ENCODE measurements at regions not wholly inside any gene's neighbourhood (a gene's known extent, or its start where the extent isn't known, plus 50 kb on each side); places are given as distances from the start of the nearest gene placed in this dataset.

DNA sequence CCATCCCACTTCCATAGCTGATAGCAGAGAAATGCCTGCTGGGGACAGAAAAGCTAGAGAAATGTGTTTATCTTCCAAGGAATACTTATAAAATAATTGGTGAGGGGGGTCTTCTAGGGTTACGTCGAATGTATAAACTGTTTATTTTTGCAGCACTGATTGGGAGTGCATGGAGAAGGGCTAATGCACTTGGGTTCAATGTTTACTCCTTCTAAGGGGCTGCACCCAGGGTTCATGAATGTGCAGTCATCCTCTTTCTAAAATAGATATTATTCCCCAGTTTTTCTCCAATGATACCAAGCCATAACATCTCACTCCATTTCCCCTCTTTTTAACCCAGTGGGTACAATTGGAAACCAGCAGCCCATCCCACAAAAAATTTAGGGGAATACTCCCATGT lies 336.9 kb downstream of the ETS1 start:
- H3K4me3 ChIP-seq (ENCODE audit: low read length) = no peak overlapping the region
- TF ChIP-seq, protein P1, sequence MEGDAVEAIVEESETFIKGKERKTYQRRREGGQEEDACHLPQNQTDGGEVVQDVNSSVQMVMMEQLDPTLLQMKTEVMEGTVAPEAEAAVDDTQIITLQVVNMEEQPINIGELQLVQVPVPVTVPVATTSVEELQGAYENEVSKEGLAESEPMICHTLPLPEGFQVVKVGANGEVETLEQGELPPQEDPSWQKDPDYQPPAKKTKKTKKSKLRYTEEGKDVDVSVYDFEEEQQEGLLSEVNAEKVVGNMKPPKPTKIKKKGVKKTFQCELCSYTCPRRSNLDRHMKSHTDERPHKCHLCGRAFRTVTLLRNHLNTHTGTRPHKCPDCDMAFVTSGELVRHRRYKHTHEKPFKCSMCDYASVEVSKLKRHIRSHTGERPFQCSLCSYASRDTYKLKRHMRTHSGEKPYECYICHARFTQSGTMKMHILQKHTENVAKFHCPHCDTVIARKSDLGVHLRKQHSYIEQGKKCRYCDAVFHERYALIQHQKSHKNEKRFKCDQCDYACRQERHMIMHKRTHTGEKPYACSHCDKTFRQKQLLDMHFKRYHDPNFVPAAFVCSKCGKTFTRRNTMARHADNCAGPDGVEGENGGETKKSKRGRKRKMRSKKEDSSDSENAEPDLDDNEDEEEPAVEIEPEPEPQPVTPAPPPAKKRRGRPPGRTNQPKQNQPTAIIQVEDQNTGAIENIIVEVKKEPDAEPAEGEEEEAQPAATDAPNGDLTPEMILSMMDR (IDR thresholded peaks at IDR 0.05; ENCODE audit: low read depth, low read length) = no peak
- no peak for TF ChIP-seq EZH2phosphoT487 (IDR thresholded peaks at IDR 0.05; ENCODE audit: low read depth)

DNA sequence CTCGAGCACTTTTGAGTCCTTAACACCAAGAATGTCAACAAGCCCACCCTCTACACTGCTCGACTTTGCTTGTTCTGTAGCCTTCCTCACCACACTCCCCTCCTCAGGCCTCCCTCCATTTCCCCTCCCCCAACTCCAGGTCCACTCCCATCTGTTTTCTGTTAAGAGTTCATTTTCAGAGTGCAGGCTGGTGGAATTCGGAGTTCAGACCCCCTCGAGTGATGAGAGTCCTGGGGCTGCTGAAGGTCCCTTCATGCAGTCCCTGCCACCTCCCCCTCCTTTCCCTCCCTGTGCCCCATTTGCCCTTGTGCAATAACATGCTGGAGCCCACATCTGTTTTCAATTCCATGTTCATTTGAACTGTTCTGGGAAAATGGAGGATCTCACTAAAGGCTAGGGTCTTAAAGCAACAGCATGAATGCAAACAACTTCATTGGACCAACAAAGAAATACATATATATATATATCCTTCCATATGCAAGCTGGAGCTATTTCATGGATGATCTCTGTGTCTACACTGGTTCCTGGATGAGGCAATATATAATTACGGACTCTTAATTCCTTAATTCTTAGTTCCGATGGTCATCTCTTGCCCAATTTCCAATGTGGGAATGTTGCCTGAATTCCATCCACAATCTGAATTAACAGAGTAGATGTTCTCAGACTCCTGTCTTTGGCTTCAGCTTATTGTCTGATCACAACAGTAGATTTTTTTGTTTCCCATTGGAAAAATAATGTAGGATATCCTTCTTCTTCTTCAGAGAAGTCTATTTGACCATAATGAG lies 340.4 kb downstream of the ETS1 start:
- Histone ChIP-seq H3K4me3 (ENCODE audit: low read length) (no peak overlapping the region), H3K79me2 (ENCODE audit: low read length) (no peaks in the 10 kb centered on the region), H3K9ac (ENCODE audit: low read length) (no peak overlapping the region), H3K4me1 (ENCODE audit: low read length) (no peaks in the 10 kb centered on the region), H4K20me1 (ENCODE audit: insufficient read depth, low read length) (no peaks in the 10 kb centered on the region), H3K27me3 (ENCODE audit: low read depth, low read length) (peaks cover 16% of the 10 kb centered on the region; the same call in 1 of the 2 replicates), H3K4me2 (ENCODE audit: low read length) (no peak overlapping the region), H2AFZ (ENCODE audit: low read depth, low read length) (no peak overlapping the region), H3K9me3 (ENCODE audit: insufficient read depth, low read length) (no peaks in the 10 kb centered on the region), H3K36me3 (replicated peaks; ENCODE audit: low read depth, low read length) (no peaks in the 10 kb centered on the region), H3K27ac (ENCODE audit: low read length) (no peak overlapping the region)
- TF ChIP-seq EZH2phosphoT487 (IDR thresholded peaks at IDR 0.05; ENCODE audit: low read depth) = no peak
- TF ChIP-seq, protein P1 (IDR thresholded peaks at IDR 0.05; ENCODE audit: low read depth, low read length) = no peak

More for the DNA sequence above, 336.9 kb downstream of the ETS1 start:
- no peak overlapping the region for H3K9ac ChIP-seq (ENCODE audit: low read length)
- H3K4me2 ChIP-seq (ENCODE audit: low read length) = no peak overlapping the region
- no peak overlapping the region for H2AFZ ChIP-seq (ENCODE audit: low read depth, low read length)
- H3K79me2 ChIP-seq (ENCODE audit: low read length) = no peaks in the 10 kb centered on the region
- peaks cover 12% of the 10 kb centered on the region for H3K4me1 ChIP-seq (ENCODE audit: low read length)
- no peaks in the 10 kb centered on the region for H3K9me3 ChIP-seq (ENCODE audit: insufficient read depth, low read length)
- H3K27ac ChIP-seq (ENCODE audit: low read length) = no peak overlapping the region
- peaks cover 10% of the 10 kb centered on the region; the same call in 1 of the 2 replicates for H3K27me3 ChIP-seq (ENCODE audit: low read depth, low read length)
- no peaks in the 10 kb centered on the region for H3K36me3 ChIP-seq (replicated peaks; ENCODE audit: low read depth, low read length)
- no peaks in the 10 kb centered on the region for H4K20me1 ChIP-seq (ENCODE audit: insufficient read depth, low read length)

DNA sequence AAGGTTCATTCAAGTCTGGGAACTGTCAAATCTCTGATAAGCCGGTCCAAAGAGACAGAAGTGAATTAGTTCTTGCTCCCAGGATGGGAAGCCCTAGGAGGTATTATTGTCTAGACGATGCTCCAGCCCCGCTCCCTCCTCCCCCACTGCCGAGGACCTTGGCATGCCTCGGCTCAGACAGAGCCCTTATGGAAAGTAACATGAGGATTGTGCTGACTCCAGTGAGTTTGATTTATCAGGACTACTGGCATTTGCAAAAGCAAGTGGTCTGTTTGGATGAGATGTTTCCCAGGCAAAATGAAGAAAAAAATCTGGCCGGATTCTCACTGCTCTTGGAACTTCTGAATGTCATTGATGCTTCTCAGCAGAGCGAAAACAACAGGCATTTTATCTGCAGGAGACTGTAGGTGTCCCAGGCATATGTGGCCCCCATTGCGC lies 341.0 kb downstream of the ETS1 start:
- H3K4me1 ChIP-seq (ENCODE audit: low read length) = no peaks in the 10 kb centered on the region
- H3K36me3 ChIP-seq (replicated peaks; ENCODE audit: low read depth, low read length) = no peaks in the 10 kb centered on the region
- no peak overlapping the region for H2AFZ ChIP-seq (ENCODE audit: low read depth, low read length)
- no peaks in the 10 kb centered on the region for H3K9me3 ChIP-seq (ENCODE audit: insufficient read depth, low read length)
- no peaks in the 10 kb centered on the region for H3K79me2 ChIP-seq (ENCODE audit: low read length)
- peaks cover 16% of the 10 kb centered on the region; the same call in 1 of the 2 replicates for H3K27me3 ChIP-seq (ENCODE audit: low read depth, low read length)
- no peak overlapping the region for H3K4me2 ChIP-seq (ENCODE audit: low read length)
- TF ChIP-seq EZH2phosphoT487 (IDR thresholded peaks at IDR 0.05; ENCODE audit: low read depth) = no peak
- TF ChIP-seq, protein P1 (IDR thresholded peaks at IDR 0.05; ENCODE audit: low read depth, low read length) = no peak
- no peak overlapping the region for H3K27ac ChIP-seq (ENCODE audit: low read length)
- H3K9ac ChIP-seq (ENCODE audit: low read length) = no peak overlapping the region
- no peak overlapping the region for H3K4me3 ChIP-seq (ENCODE audit: low read length)
- no peaks in the 10 kb centered on the region for H4K20me1 ChIP-seq (ENCODE audit: insufficient read depth, low read length)

DNA sequence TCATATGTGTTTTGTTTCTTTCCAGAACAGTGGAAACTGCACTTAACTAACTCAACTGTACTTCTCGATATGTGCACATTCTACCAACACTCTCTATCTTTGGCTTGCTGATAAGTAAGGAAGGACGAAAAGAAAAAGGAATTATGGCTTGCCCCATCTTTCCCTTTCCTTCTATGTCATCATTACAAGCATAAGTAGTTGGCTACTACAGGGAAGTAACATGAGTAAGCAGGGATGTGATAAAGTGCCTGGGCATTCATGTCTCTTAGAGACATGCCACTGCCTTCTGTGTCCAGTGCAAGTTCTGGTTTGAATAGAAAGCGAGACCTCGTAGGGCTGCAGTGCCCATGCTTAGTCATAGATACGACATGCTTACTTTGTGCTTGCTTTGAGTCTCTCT lies 342.5 kb downstream of the ETS1 start:
- H4K20me1 ChIP-seq (ENCODE audit: insufficient read depth, low read length) = no peaks in the 10 kb centered on the region
- H2AFZ ChIP-seq (ENCODE audit: low read depth, low read length) = no peak overlapping the region
- no peaks in the 10 kb centered on the region for H3K9me3 ChIP-seq (ENCODE audit: insufficient read depth, low read length)
- no peak overlapping the region for H3K4me2 ChIP-seq (ENCODE audit: low read length)
- H3K27me3 ChIP-seq (ENCODE audit: low read depth, low read length) = peaks cover 16% of the 10 kb centered on the region; the same call in 1 of the 2 replicates
- no peaks in the 10 kb centered on the region for H3K4me1 ChIP-seq (ENCODE audit: low read length)
- H3K9ac ChIP-seq (ENCODE audit: low read length) = no peak overlapping the region
- no peaks in the 10 kb centered on the region for H3K36me3 ChIP-seq (replicated peaks; ENCODE audit: low read depth, low read length)
- H3K27ac ChIP-seq (ENCODE audit: low read length) = no peak overlapping the region
- TF ChIP-seq EZH2phosphoT487 (IDR thresholded peaks at IDR 0.05; ENCODE audit: low read depth) = no peak
- H3K79me2 ChIP-seq (ENCODE audit: low read length) = no peaks in the 10 kb centered on the region
- no peak overlapping the region for H3K4me3 ChIP-seq (ENCODE audit: low read length)

Measured in OCI-LY3 (cell line).